DND-41 (cell line): ENCODE measurements at regions not wholly inside any gene's neighbourhood (a gene's known extent, or its start where the extent isn't known, plus 50 kb on each side); places are given as distances from the start of the nearest gene placed in this dataset.

Experiments
- CTCF ChIP-seq: IDR thresholded peaks from 2 replicates; pipeline ENCODE4 v1.5.1; 2012; ENCODE audit warnings: borderline replicate concordance, low read length, moderate library complexity, mild to moderate bottlenecking; ENCODE audit not compliant: poor library complexity, severe bottlenecking; ENCODE audit errors: extremely low read depth
- EZH2 ChIP-seq: IDR thresholded peaks from 3 replicates; pipeline ENCODE4 v1.6.1; 2012; ENCODE audit warnings: borderline replicate concordance, low read depth, mild to moderate bottlenecking, moderate library complexity, low read length, inconsistent platforms; ENCODE audit not compliant: severe bottlenecking

- no peak for TF ChIP-seq CTCF
- TF ChIP-seq EZH2: no peak
Measured at GRCh38 chr2:118372886-118373830, 284.9 kb downstream of the INSIG2 start.
